B cell (primary cell): ENCODE measurements at regions not wholly inside any gene's neighbourhood (a gene's known extent, or its start where the extent isn't known, plus 50 kb on each side); places are given as distances from the start of the nearest gene placed in this dataset.

Source experiments
- ATAC-seq: fragments of 200-7000 bp; cut with Tn5 transposase; one replicate; pipeline ENCODE4 v1.10.0; 2021; ENCODE audit warnings: low read depth, mild to moderate bottlenecking, moderate number of reproducible peaks, moderate library complexity
- CTCF ChIA-PET: fragments of 350-600 bp; sonication (Branson Sonifier 250); formaldehyde crosslinking; loops from one replicate; lab custom pipeline; 2021; ENCODE audit warnings: antibody characterized with exemption, inconsistent platforms; lab: Charles Lee
- POLR2A ChIA-PET: fragments of 350-600 bp; sonication (Branson Sonifier 250); formaldehyde crosslinking; loops from one replicate; lab custom pipeline; 2021; ENCODE audit warnings: antibody characterized with exemption; lab: Charles Lee
- DNase-seq: peaks from one replicate; pipeline ENCODE4 v3.0.0; 2013
- H2AFZ ChIP-seq: 2 replicates; pipeline ENCODE4 v1.6.1; 2012; ENCODE audit warnings: mild to moderate bottlenecking, low read depth, low read length; ENCODE audit not compliant: insufficient read depth, poor library complexity, severe bottlenecking
- H3K27ac ChIP-seq, 2 donors: 1 replicate in 1 of 2; 2 replicates in 1 of 2; pipeline ENCODE4 v1.5.1; 2012 to 2013; ENCODE audit warnings: low read length in 2 of 2, mild to moderate bottlenecking in 2 of 2, moderate library complexity in 1 of 2
- H3K27me3 ChIP-seq, 4 experiments: fragments of 200-600 bp in 1 of 4; sonication (generic) in 1 of 4; replicated peaks in 1 of 4; 1 replicate in 2 of 4; 2 replicates in 2 of 4; pipeline versions ENCODE4 v1.6.1 to v1.7.0; 2013 to 2016; ENCODE audit warnings: low read length in 3 of 4, mild to moderate bottlenecking in 2 of 4, mixed read lengths in 1 of 4, moderate library complexity in 1 of 4; ENCODE audit not compliant: insufficient read depth in 4 of 4, control insufficient read depth in 3 of 4; ENCODE audit errors: control extremely low read depth in 1 of 4
- H3K36me3 ChIP-seq, 2 experiments: replicated peaks in 1 of 2; 1 replicate in 1 of 2; 2 replicates in 1 of 2; pipeline versions ENCODE4 v1.6.1 to v1.7.1; 2013; ENCODE audit warnings: low read length in 1 of 2; ENCODE audit not compliant: insufficient read depth in 2 of 2, control insufficient read depth in 1 of 2; ENCODE audit errors: control extremely low read depth in 1 of 2, extremely low read depth in 1 of 2
- H3K4me1 ChIP-seq, 2 donors: fragments of 200-600 bp in 1 of 2; sonication (generic) in 1 of 2; 1 replicate in 1 of 2; 2 replicates in 1 of 2; pipeline versions ENCODE4 v1.5.1 to v1.6.1; 2013 to 2017; ENCODE audit warnings: low read length in 2 of 2; ENCODE audit not compliant: control insufficient read depth in 2 of 2, insufficient read depth in 2 of 2
- H3K4me2 ChIP-seq: replicated peaks from 2 replicates; pipeline ENCODE3; 2012; ENCODE audit warnings: mild to moderate bottlenecking, low read depth, low read length; ENCODE audit not compliant: poor library complexity, severe bottlenecking
- H3K4me3 ChIP-seq, 5 experiments: fragments of 200-600 bp in 1 of 5; sonication (generic) in 1 of 5; 1 replicate in 3 of 5; 2 replicates in 2 of 5; pipeline versions ENCODE4 v1.5.1 to v1.7.0; 2011 to 2016; ENCODE audit warnings: low read length in 4 of 5, mild to moderate bottlenecking in 4 of 5, low read depth in 2 of 5, control low read depth in 1 of 5, moderate library complexity in 1 of 5; ENCODE audit not compliant: insufficient read depth in 1 of 5; ENCODE audit errors: control extremely low read depth in 1 of 5, extremely low read depth in 1 of 5
- H3K79me2 ChIP-seq: fragments of 200-600 bp; sonication (generic); one replicate; pipeline ENCODE4 v1.6.0; 2016; ENCODE audit warnings: low read length; ENCODE audit not compliant: control insufficient read depth, insufficient read depth
- H3K9ac ChIP-seq: fragments of 200-600 bp; sonication (generic); 2 replicates; pipeline ENCODE4 v1.6.1; 2017; ENCODE audit warnings: mild to moderate bottlenecking, low read length, moderate library complexity
- H3K9me3 ChIP-seq, 3 donors: one replicate each; pipeline versions ENCODE4 v1.6.1 to v1.7.1; 2013; ENCODE audit warnings: low read length in 2 of 3; ENCODE audit not compliant: control insufficient read depth in 2 of 3, insufficient read depth in 1 of 3; ENCODE audit errors: control extremely low read depth in 1 of 3
- H4K20me1 ChIP-seq: 2 replicates; pipeline ENCODE4 v1.6.0; 2012; ENCODE audit warnings: mild to moderate bottlenecking, low read length; ENCODE audit not compliant: insufficient read depth, control insufficient read depth, poor library complexity, severe bottlenecking
- H3K27ac Mint-ChIP-seq: one replicate; pipeline ENCODE4 v1.8.0; 2021; ENCODE audit warnings: mixed read lengths
- H3K27me3 Mint-ChIP-seq: one replicate; pipeline ENCODE4 v1.8.0; 2021; ENCODE audit warnings: mixed read lengths
- H3K4me1 Mint-ChIP-seq: one replicate; pipeline ENCODE4 v1.8.0; 2021; ENCODE audit warnings: mixed read lengths
- H3K4me3 Mint-ChIP-seq: one replicate; pipeline ENCODE4 v1.8.0; 2021; ENCODE audit warnings: mixed read lengths
- H3K9me3 Mint-ChIP-seq: one replicate; pipeline ENCODE4 v1.8.0; 2022; ENCODE audit warnings: mixed read lengths; ENCODE audit not compliant: insufficient read depth
- EZH2 ChIP-seq: IDR thresholded peaks from 2 replicates; pipeline ENCODE4 v1.6.1; 2012; ENCODE audit warnings: borderline replicate concordance, low read depth, mild to moderate bottlenecking, moderate library complexity, low read length; ENCODE audit not compliant: insufficient read depth, poor library complexity, severe bottlenecking
- WGBS: methylation state at CpG from one replicate; pipeline ENCODE4 v1.1.5; 2013; ENCODE audit warnings: missing lambda C conversion rate; ENCODE audit not compliant: insufficient coverage; 5-methylcytosine and 5-hydroxymethylcytosine counted together
- intact Hi-C: fragments of 100-400 bp; cut with micrococcal nuclease; formaldehyde crosslinking; loops from one replicate; pipeline ENCODE4 v1.10.0; 2022
- TF ChIP-seq, protein P1 (sequence below): fragments of 200-600 bp; IDR thresholded peaks from one replicate; pipeline ENCODE4 v1.8.0; 2022; ENCODE audit warnings: antibody characterized with exemption, mild to moderate bottlenecking

DNA sequence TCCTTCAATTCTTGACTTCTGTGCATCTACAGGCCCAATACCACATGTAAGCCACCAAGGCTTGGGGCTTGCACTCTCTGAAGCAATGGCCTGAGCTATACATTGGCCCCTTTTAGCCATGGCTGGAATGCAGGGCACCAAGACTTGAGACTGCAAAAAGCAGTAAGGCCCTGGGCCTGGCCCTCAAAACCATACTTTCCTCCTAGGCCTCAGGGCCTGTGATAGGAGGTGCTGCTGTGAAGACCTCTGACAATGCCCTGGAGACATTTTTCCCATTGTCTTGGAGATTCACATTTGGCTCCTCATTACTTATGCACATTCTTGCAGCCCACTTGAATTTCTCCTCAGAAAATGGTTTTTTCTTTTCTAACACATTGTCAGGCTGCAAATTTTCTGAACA lies 68.5 kb upstream of the FSTL5 start:
- H3K9ac ChIP-seq = no peak overlapping the region
- no peak overlapping the region for H3K4me2 ChIP-seq
- Mint-ChIP-seq H3K4me1 (no peaks in the 10 kb centered on the region), H3K27ac (no peak overlapping the region), H3K27me3 (no peaks in the 10 kb centered on the region), H3K9me3 (peaks cover 6% of the 10 kb centered on the region), H3K4me3 (no peak overlapping the region)
- no peak overlapping the region for H2AFZ ChIP-seq
- ChIA-PET CTCF (no interaction called here), POLR2A (no interaction called here)
- H3K27me3 ChIP-seq = no peaks in the 10 kb centered on the region
- intact Hi-C loops = no loop called here
- ATAC-seq = no peak
- no peak overlapping the region for H3K27ac ChIP-seq
- DNase-seq = no peak
- H3K4me3 ChIP-seq = no peak overlapping the region
- H3K9me3 ChIP-seq = no peaks in the 10 kb centered on the region
- no peaks in the 10 kb centered on the region for H3K79me2 ChIP-seq
- H3K4me1 ChIP-seq = no peaks in the 10 kb centered on the region
- H4K20me1 ChIP-seq = no peaks in the 10 kb centered on the region
- no peak for TF ChIP-seq EZH2
- TF ChIP-seq, protein P1, sequence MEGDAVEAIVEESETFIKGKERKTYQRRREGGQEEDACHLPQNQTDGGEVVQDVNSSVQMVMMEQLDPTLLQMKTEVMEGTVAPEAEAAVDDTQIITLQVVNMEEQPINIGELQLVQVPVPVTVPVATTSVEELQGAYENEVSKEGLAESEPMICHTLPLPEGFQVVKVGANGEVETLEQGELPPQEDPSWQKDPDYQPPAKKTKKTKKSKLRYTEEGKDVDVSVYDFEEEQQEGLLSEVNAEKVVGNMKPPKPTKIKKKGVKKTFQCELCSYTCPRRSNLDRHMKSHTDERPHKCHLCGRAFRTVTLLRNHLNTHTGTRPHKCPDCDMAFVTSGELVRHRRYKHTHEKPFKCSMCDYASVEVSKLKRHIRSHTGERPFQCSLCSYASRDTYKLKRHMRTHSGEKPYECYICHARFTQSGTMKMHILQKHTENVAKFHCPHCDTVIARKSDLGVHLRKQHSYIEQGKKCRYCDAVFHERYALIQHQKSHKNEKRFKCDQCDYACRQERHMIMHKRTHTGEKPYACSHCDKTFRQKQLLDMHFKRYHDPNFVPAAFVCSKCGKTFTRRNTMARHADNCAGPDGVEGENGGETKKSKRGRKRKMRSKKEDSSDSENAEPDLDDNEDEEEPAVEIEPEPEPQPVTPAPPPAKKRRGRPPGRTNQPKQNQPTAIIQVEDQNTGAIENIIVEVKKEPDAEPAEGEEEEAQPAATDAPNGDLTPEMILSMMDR = no peak
- H3K36me3 ChIP-seq = no peaks in the 10 kb centered on the region

DNA sequence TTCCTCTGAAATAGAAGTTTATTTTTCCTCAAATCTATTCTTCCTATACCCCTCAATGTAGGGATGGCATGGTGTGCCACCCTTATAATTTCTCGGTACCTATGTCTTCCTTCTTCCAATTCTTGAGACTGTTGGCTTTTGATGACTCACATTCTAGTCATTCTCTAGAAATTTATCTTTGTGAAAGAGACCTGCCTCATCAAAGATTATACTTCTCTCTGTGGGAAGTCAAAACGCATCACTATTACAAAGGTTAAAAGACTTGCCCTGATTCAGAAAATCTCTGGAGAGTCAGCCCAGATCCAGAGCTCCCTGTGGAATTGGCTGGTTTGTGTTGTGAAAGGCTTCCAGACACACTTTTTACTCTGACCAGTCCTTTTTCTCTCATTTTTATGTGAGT lies 65.9 kb upstream of the FSTL5 start:
- no peak for ATAC-seq
- no CpG with 5 or more reads among the region's 2 CpGs for WGBS
- no peak for DNase-seq
- H3K27ac Mint-ChIP-seq = no peak overlapping the region
- CTCF ChIA-PET = no interaction called here
- intact Hi-C loops = no loop called here
- H3K9ac ChIP-seq = no peak overlapping the region
- H3K36me3 ChIP-seq = no peaks in the 10 kb centered on the region
- no peak overlapping the region for H3K4me3 Mint-ChIP-seq
- TF ChIP-seq EZH2 = no peak
- TF ChIP-seq, protein P1 = no peak
- no peak overlapping the region for H3K4me3 ChIP-seq
- no peaks in the 10 kb centered on the region for H3K4me1 Mint-ChIP-seq
- peaks cover under 1% of the 10 kb centered on the region for H3K9me3 Mint-ChIP-seq
- POLR2A ChIA-PET = no interaction called here
- no peak overlapping the region for H2AFZ ChIP-seq
- no peak overlapping the region for H3K27ac ChIP-seq
- H3K79me2 ChIP-seq = no peaks in the 10 kb centered on the region
- no peaks in the 10 kb centered on the region for H3K9me3 ChIP-seq
- no peak overlapping the region for H3K4me2 ChIP-seq
- H3K27me3 Mint-ChIP-seq = no peaks in the 10 kb centered on the region
- no peaks in the 10 kb centered on the region for H3K27me3 ChIP-seq
- H4K20me1 ChIP-seq = no peaks in the 10 kb centered on the region
- no peaks in the 10 kb centered on the region for H3K4me1 ChIP-seq
